Brain microvascular endothelial cell (primary cell): ENCODE measurements at regions not wholly inside any gene's neighbourhood (a gene's known extent, or its start where the extent isn't known, plus 50 kb on each side); places are given as distances from the start of the nearest gene placed in this dataset.

Experiments
- DNase-seq: peaks from one replicate; pipeline ENCODE4 v3.0.0-alpha.2; 2020
- H3K27ac ChIP-seq: fragments of 250-450 bp; sonication (Bioruptor Pico); 2 replicates; pipeline ENCODE4 v1.5.1; 2020; ENCODE audit warnings: mild to moderate bottlenecking, moderate library complexity
- H3K27me3 ChIP-seq: fragments of 250-450 bp; sonication (Bioruptor Pico); replicated peaks from 2 replicates; pipeline ENCODE4 v1.5.1; 2020; ENCODE audit warnings: mild to moderate bottlenecking
- H3K36me3 ChIP-seq: fragments of 250-450 bp; sonication (Bioruptor Pico); replicated peaks from 2 replicates; pipeline ENCODE4 v1.5.1; 2020; ENCODE audit warnings: mild to moderate bottlenecking
- H3K4me3 ChIP-seq: 2 replicates; pipeline ENCODE4 v1.5.1; 2011; ENCODE audit warnings: low read depth, mild to moderate bottlenecking, control low read depth, low read length, moderate library complexity
- in situ Hi-C: cut with HindIII; loops from 2 replicates; pipeline ENCODE4 v1.10.0; 2017; ENCODE audit warnings: low sequenced_read_pairs, low pct_ligation_motif_present
- TF ChIP-seq, protein P1 (sequence below): IDR thresholded peaks from 2 replicates; pipeline ENCODE4 v1.5.1; 2011; ENCODE audit warnings: low read depth, mild to moderate bottlenecking, moderate library complexity, low read length, control low read depth, inconsistent platforms; ENCODE audit errors: missing control alignments

DNA sequence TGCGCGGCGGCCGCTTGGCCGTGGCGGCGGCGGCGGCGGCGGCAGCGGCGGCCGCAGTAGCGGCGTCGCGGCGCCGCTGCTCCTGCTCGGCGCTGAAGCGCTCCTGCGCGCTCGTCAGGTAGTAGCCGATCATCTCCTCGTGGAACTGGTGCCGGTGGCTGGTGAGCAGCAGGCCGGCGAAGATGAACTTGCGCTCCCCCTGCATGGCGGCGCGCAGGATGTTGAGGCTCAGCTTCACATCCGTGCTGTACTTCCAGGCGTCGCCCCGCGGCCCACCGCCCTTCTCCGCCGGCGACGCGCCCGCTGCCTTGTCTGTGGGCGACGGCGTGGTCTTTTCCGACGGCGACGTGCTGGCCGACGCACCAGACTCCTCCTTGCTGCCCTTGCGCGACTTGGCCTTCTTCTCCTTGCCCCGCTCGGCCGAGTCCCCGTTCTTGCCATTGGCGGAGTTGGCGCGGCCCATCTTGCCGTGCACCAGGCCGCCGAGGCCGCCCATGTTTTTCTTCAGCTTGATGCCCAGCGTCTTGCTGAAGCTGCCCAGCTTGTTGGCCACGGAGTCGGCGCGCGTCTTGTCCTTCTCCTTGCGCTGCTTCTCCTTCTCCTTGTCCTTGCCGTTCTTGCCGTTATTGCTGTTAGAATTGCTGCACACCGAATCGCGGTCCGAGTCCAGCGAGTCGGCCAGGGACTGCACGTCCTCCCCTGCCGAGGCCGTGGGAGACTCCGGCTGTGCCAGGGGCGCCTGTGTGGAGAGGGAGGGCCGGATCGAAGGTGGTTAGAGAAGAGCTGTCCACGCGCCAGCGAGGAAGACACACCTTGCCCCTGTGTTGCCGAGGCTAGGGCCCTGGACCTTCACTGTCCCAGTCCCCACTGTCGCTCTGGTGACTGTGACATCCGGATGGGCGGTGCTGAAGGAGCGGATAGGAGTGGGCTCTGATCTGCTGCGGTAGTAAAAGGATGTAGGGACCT, 157.6 kb downstream of the KLF13 start:
- no peak for DNase-seq
- no peak overlapping the region for H3K4me3 ChIP-seq

DNA sequence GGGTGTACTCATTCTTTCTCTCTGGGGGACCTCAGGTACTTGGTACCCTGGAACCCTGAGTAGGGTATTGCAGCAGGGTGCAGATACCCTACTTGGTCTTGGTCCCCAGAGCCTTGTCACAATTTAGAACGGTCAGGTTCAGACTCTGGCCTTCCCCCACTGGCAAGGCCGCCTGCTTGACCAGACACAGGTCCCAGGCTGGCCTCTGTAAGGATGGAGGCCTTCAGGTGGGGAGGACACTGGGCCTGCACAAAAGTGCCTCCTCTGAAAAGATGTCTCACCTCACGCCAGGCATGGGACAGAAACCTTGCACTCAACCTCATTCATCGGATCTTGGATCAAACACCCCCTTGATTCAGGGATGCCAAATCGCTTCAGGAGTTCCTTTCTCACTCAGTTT, 158.4 kb downstream of the KLF13 start:
- DNase-seq = no peak
- in situ Hi-C loops = loop anchor here (25.0 kb wide), 1 partner anchor 273 kb away; no protein-coding TSS in a partner anchor
- TF ChIP-seq, protein P1, sequence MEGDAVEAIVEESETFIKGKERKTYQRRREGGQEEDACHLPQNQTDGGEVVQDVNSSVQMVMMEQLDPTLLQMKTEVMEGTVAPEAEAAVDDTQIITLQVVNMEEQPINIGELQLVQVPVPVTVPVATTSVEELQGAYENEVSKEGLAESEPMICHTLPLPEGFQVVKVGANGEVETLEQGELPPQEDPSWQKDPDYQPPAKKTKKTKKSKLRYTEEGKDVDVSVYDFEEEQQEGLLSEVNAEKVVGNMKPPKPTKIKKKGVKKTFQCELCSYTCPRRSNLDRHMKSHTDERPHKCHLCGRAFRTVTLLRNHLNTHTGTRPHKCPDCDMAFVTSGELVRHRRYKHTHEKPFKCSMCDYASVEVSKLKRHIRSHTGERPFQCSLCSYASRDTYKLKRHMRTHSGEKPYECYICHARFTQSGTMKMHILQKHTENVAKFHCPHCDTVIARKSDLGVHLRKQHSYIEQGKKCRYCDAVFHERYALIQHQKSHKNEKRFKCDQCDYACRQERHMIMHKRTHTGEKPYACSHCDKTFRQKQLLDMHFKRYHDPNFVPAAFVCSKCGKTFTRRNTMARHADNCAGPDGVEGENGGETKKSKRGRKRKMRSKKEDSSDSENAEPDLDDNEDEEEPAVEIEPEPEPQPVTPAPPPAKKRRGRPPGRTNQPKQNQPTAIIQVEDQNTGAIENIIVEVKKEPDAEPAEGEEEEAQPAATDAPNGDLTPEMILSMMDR = no peak
- Histone ChIP-seq H3K27ac (no peak overlapping the region), H3K27me3 (peaks cover 14% of the 10 kb centered on the region), H3K4me3 (no peak overlapping the region), H3K36me3 (no peaks in the 10 kb centered on the region)

More for the DNA sequence above, 157.6 kb downstream of the KLF13 start:
- in situ Hi-C loops = loop anchor here (25.0 kb wide), 1 partner anchor 272 kb away; no protein-coding TSS in a partner anchor
- H3K36me3 ChIP-seq = no peaks in the 10 kb centered on the region
- no peak overlapping the region for H3K27ac ChIP-seq
- peaks cover 14% of the 10 kb centered on the region for H3K27me3 ChIP-seq
- TF ChIP-seq, protein P1 = no peak

DNA sequence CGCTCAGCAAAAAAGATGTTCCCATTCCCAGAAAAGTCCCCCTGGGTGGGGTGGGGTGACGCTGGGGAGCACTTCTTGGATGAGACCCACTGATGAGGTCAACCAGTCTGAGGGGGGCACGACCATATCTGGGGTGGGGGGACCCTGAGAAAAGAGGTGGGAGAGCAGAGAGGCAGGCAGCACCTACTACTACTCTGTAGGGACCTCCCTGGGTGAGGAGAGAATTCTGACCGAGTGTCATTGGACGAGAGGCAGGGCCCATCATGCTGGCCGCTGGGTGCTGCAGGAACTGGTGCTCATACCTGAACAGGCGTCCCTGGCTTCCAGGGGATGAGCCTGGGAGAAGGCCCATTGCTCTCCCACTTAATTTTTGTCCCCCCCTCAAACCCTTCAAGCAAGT, 158.8 kb downstream of the KLF13 start:
- Histone ChIP-seq H3K36me3 (no peaks in the 10 kb centered on the region), H3K4me3 (no peak overlapping the region), H3K27me3 (peaks cover 14% of the 10 kb centered on the region), H3K27ac (no peak overlapping the region)
- TF ChIP-seq, protein P1 = no peak
- in situ Hi-C loops = loop anchor here (25.0 kb wide), 1 partner anchor 273 kb away; no protein-coding TSS in a partner anchor
- no peak for DNase-seq

DNA sequence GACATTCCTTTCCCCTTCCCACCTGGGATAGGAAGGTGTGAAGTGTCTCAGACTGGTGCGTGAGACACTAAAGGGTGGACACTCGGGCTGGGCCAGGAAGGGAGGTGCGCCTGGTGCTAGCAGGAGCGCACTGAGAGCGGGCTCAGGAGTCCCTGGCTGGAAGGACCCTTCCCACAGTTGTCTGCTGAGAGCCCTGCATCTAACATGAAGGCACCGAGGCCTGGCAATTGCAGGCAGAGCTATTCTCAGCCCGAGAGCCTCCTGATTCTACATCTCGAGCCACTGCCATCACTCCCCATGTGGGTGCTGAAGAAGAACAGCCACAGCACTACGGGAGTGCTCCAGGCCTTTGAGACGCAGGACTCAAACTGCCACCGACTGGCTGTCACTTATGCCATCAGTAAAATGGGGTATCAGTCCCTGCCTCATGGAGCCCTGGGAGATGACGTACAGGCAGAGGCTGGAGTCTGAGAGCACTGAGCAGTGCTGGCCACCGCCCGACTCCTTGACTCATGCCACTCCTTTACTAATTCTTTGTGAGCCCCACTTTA, 159.4 kb downstream of the KLF13 start:
- Histone ChIP-seq H3K27ac (no peak overlapping the region), H3K4me3 (no peak overlapping the region), H3K36me3 (no peaks in the 10 kb centered on the region), H3K27me3 (peaks cover 14% of the 10 kb centered on the region)
- in situ Hi-C loops = loop anchor here (25.0 kb wide), 1 partner anchor 274 kb away; no protein-coding TSS in a partner anchor
- no peak for DNase-seq
- TF ChIP-seq, protein P1 = no peak

DNA sequence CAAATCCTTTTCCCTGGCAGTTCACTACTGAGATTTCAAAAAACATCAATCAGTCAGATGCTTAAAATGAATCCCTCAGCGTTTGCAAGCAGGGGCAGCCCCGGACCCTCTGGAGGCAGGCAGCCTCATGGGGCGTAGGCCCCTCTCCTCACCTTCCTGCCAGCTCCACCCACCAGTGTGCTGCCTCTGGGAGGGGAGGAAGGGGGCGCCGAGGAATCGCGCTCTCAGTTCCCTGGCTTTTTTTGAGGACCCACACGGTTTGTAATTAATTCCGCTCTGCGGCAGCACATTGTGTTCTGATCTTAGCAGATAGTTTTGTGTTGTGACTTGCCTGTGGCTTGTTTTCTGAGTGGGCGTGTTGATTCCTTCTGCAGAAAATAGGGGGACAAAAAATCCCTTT, 159.9 kb downstream of the KLF13 start:
- Histone ChIP-seq H3K27ac (no peak overlapping the region), H3K27me3 (peaks cover 14% of the 10 kb centered on the region), H3K4me3 (no peak overlapping the region), H3K36me3 (no peaks in the 10 kb centered on the region)
- in situ Hi-C loops = loop anchor here (25.0 kb wide), 1 partner anchor 274 kb away; no protein-coding TSS in a partner anchor
- TF ChIP-seq, protein P1 = no peak
- no peak for DNase-seq
